Dedifferentiated amniotic fluid mesenchymal stem cell (primary cell): ENCODE measurements at regions not wholly inside any gene's neighbourhood (a gene's known extent, or its start where the extent isn't known, plus 50 kb on each side); places are given as distances from the start of the nearest gene placed in this dataset.

Experiments
- DNase-seq: peaks from one replicate; pipeline ENCODE4 v3.0.0-alpha.2; 2016; ENCODE audit errors: extremely low spot score

DNA sequence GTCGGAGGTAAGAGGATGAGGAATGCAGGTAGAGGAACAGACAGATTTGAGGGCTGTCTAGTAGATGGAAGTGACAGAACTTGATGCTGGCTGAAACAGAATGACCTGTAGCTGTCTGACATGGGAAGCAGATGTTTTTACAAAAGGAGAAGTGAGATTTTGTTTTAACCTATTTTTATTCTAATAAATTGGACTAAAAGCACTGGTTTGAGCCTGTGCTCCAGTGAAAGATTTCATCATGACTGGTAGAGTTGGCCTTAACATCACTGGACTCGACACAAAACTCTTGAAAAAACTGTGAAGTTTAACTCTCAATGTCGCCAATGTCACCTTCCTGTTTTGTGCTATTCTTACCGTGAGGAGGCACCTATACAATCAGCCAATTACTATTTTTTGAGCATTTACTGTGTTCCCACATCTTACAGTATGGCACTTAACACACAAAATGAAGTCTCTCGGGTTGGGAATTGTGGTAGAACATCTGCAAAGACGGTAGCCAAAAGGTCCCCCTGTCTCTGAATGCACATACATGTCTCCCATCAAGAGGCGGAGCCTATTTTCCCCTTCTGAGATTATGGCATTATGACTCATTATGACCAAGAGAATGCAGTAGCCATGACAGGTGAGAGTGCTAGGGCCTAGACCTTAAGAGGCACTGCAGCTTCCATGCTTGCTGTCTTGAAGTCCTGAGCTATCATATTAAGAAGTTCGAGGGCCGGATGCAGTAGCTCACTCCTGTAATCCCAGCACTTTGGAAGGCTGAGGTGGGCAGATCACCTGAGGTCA is 93.2 kb downstream of the FOXF2 start:
- DNase-seq: no peak

DNA sequence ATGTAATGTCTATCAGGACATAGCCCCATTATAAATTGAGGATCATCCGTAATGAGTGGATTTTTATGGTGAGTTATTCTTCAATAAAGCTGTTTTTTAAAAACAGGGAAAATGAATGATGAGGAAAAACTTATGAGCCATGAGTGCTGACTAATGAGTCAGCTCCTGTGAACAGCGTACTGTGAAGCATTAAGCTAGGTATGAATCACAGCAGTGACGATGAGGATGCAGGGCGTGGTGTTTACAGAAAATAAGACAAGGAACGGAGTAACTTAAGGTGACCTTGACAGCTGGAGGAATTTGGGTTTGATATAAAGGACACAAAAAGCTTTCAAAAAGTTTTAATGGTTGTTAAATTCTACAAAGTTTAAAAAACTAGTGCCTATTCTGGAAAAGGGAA is 96.3 kb downstream of the FOXF2 start:
- DNase-seq: peak; percentile 85

DNA sequence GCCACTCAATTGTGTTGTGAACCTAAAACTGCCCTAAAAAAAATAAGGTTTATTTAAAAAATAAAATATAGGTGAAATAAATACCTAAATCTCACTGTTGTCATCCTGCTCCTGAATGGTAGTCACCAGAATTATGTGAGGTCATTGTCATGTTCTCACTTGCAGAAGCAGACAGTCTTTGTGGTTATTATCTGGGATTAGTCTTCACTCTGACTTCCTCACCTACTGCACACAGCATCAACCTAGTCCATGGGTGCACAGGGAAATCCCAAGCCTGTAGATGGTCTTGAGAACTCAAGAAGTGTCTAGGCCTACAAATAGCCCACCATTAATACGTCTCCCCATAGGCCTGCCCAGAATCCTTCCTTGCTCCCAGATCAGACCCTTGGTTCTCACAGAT is 97.0 kb downstream of the FOXF2 start:
- DNase-seq: no peak

DNA sequence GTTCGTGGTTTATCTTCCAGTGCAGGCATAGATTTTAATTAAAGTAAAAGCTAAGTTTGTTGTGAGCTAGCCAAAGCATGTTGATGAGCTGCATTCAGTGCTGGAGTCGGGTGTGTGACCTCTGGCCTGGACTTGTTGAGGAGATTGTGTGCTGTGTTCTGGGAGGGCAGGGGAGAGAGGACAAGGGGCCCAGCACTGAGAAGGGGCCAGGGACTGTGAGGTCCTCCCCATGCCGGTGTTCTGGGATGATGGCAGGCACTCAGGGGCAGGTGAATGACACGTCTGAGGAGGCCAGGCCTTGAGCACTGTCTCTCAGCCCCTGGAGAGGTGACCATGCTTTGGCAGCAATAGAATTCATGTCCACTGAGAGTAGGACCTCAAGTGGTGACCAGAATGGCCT is 97.9 kb downstream of the FOXF2 start:
- DNase-seq: no peak

DNA sequence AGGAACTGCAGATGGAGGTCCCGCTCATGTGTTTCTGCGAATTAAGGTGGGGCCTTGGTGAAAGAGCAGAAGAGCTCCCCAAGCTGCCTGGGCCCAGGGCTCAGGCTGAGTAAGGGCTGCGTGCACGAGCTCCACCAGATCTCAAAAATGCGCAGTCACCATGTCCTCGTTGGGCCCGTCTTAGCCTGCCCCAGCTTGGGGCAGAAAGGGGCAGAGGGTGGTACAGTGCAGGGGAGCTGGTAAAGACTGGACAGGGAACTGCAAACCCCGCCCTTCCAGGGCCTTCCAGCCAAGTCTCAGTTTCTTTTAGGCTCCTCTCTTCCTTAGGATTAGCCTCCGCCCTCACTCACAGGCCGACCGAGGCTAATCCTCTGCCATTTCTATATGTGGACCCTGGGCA is 101.6 kb downstream of the FOXF2 start:
- DNase-seq: no peak

DNA sequence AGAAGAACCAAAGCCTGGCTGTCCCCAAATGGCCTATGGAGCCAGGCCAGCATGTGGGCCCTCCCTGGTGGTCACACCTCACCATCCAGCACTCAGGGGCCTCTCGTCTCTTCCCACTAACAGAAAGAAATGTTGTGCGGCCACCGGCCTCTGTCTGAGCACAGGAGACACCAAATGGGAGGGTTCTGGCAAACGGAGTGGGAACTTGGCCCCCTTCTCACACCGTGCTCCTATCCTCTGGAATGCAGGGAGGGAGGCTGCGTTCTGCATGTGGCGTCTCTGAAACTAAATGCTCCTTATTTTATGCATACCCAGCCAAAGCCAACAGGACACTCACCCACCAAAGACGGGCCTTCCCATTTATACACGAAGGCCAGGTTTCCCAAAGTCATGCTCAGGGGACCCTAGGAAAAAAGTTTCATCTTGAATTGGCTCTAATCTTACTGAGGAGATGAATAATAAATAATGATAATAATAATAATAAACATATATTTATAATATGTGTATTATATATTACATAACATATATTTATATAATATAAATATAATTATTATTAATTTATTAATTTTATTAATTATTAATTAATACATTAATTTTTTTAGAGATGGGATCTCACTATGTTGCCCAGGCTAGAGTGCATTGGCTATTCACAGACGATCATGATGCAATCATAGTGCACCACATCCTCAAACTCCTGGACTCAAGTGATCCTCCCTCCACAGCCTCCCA is 102.4 kb downstream of the FOXF2 start:
- DNase-seq: no peak

DNA sequence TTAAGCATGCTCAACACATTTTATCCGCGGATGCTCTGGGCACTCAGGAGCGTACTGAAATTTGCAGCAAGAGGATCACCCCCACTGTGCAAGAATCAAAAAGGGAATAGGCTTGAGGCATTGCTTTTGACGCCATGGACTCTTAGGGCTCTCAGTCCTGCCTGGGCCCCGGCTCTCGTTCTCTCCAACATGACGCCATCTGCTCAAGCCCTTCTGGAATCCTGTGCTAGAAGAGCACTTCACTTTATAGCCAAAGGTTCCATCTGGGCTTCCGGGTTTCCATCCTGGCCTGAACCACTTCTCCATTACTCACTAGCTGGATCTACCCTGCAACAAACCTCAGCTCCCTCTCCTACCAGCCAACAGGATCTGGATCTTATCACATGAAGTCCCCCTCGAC is 105.3 kb downstream of the FOXF2 start:
- DNase-seq: no peak

DNA sequence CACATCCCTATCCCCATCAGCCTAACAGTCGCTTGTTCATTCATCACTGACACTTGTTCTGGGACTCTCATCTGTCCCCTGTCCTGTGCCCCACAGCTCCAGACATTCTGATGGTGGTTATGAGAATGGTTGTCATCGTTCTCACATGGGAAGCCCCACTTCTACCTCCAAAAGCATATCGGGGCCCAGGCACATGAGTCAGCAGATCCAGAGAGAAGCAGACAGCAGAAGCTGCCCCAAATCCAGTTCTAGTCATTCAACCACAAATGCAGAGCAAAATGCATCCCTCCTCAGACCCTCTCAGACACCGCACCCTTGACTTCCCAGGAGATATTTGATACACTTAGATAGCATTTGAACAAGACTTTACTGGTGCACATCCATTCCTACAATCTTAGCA is 106.0 kb downstream of the FOXF2 start:
- DNase-seq: no peak

DNA sequence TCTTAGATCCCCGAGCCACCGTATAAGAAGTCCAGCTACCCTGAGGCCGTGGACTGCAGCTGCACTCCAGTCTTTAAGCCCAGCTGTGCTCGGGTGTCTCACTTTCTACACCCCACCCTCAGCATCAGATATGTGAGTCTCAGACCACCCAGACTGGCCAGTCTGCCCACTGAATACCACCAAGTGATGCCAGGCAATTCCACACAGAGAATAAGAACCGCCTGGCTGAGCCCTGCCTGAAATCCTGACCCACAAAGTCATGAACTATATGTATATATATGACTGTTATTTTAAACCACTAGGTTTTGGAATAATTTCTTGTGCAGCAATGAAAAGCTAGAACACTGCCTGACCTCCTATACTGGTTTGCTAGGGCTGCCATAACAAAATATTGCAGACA is 106.7 kb downstream of the FOXF2 start:
- no peak for DNase-seq

DNA sequence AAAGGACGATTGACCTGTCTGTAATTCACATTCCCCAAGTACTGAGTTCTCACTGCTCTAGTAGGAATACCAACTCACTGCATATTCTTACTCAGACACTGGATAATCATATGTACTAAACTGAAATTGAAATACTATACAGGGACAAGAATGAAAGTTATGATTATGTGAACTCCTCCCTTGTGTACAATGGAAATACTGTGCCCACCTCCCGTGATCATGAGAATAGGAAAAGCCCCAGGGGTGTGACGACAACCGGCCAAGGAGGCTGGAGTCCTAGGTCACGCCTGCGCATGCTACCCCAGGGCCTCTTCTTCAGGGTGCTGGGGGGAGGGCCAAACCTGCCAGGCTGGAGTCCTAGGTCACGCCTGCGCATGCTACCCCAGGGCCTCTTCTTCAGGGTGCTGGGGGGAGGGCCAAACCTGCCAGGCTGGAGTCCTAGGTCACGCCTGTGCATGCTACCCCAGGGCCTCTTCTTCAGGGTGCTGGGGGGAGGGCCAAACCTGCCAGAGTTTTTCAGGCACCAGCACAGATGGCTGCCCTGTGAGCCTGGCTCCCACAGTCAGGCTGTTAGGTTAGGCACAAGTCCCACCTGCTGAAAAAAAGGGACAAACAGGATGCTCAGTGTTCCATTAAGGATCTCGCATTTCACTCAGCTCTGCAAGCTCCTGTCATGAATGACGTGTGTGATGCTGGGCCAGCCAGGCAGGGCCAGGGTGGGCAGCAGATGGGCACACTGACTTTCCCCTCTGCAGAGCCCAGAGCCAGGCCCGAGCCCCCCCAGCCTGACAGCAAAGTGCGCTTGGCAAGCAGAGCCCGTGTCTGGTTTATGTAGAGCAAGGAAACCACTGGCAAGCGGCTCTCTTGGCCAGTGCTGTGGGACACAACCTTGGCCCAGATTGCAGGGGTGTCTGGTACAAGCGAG is 107.7 kb downstream of the FOXF2 start:
- DNase-seq: no peak

DNA sequence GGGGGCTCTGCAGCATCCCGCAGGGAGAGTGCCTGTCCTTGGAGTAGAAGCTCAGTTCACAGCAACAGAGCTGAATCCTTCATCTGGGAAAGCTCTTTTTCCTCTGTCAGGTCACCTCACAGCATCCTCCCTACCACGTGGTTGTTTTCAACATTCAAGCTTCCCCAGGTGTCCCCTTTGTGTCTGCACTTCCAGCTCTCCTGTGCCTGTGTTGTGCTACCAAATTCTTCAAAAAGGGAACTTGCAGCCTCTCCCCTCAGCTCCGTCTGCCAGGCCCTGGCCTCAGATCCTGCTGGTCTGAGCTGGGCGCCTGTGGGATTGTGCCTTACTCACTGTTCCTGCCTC is 108.4 kb downstream of the FOXF2 start:
- DNase-seq: no peak

DNA sequence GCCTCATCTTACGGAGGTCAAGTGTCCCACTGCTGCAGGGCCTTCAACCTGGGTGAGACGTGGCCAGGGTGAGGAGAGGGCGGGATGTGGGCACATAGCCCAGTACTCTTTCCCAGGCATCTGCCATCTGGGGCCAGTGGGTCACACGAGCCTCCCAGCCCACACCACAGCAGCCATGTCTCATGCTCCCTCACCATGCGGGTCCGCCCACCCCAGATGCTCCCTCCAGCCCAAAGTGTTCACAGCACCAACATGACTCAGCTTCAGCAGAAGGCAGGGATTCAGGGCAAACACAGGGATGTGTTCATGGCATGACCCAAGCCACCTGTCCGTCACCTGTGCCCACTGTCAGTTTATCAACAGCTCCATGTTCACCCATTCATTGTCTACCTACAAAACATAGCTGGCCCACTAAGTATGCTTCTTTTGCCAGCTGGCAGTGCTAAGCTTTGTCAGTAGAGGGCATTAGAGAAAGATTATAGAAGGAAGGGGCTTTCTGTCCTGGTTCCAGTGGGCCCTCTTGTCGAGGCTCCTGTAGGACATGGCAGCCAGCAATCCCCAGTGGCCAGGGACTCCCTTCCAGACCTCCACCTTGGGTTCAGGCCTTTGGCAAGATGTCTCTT is 109.2 kb downstream of the FOXF2 start:
- DNase-seq: no peak

DNA sequence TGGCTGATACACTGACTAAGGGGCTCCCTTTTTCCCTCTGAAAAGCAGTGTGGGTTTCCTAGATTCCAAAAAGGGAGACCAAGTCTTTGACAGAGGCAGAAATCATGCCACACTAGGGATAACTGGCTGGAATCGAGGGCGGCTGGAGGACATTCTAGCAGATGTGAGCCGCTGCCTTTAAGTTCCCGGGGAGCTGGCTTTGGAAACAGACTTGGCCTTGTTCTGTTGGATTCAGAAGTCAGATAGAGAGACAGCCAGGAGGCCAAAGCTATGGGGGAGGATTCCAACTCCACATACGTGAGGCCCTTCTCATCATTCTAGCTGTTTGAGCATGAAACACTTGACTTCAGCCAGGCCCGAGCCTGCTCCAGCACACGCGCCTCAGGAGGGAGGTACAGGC is 109.9 kb upstream of the FOXC1 start:
- DNase-seq: no peak

DNA sequence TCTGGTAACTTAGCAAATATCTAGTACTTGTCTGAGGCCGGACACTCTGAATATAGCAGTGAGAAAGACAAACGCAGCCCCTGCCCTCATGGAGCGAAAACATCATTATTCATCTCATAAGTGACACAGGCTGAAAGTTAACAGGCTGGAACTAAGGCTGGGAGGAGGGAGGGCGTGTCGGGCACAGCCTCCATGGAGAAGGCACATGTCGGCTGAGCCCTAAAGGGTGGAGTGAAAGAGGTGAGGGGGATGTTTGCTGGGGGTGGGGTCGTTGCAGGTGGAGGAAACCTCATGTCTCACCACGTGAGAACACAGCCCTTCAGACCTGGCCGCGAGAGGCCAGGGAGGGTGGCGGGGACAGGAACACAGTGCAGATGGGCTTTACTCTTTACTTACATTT is 108.8 kb upstream of the FOXC1 start:
- DNase-seq: no peak

DNA sequence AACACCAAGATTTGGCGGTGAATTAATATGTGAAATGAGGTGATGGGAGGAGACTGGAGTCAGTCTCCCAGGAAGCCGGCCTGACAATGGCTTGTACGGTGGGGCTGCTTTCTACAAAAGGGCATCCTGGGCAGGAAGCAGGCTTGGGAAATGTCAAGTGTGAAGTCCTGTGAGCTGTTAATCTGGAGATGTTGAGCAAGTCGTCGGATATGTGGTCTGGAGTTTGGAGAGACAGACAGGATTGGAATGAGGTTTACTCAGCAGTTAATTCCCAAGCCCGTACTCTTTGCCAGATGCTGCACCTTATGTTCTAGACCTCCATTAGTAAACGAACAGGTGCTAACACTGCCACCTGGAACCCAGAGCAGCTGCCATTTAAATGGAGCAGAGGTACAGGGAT is 107.7 kb upstream of the FOXC1 start:
- no peak for DNase-seq

DNA sequence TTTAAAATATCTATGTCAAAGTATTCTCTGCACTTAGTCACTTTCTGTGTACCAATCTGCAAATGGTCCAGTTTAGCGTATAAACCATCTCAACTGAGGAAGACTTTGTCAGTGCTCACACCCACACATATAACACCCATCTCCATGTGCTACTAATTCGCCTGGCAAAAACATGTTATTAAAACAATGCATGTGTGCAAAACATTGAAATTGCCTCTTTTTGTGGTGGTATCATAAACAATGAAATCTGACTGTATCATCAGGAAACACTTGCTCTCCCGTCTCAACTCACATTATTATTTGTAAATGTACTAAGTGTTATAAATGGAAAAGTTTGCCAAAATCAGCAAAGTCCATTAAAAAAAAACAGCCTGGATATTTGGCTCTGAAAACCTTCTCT is 105.9 kb upstream of the FOXC1 start:
- DNase-seq: no peak

DNA sequence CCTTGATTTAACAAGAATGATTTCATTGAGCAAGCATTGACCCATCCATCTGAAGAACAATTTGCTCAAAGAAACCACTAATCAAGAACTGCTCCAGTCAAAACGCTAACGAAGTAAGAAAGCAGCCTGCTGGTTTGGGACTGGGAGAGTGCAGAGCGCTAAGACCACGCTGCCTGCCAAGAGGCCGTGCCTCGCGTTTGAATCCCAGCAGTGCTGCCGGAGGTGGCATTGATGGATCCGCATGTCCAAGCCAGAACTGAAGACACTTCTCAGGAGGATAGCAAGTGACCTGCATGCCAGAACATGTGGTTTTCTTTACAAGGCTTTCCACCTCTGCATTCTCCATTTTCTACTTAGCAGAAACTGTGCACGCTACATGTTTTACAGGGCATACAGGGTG is 105.2 kb upstream of the FOXC1 start:
- DNase-seq: no peak

DNA sequence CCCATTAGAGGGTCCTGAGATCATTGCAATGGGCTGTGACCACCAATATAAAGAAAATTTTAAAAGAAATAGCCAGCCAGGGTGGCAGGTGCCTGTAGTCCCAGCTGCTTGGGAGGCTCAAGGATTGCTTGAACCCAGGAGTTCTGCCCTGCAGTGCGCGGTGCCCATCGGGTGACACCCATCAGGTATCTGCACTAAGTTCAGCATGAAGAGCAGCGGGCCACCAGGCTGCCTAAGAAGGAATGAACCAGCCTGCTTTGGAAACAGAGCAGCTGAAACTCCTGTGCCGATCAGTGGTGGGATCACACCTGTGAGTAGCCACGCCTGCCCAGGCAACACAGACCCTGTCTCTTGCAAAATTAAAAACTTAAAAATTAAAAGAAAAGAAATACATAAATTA is 102.5 kb upstream of the FOXC1 start:
- no peak for DNase-seq

DNA sequence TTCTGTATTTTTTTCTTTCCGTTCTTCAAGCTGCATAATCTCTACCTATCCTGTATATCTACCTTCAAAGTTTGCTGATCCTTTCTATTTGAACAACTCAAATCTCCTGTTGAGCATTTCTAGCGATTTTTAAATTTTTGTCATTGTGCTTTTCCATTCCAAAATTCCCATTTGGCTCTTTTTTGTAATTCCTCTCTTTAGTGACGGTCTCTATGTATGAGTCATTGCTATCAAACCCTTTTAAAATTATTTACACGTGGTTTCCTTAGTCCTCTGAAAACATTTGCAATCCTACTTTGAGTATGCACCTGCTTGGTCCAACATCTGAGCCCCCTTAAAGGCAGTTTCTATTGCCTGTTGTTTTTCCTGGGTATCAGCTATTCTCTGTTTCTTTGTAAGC is 100.5 kb upstream of the FOXC1 start:
- DNase-seq: no peak

DNA sequence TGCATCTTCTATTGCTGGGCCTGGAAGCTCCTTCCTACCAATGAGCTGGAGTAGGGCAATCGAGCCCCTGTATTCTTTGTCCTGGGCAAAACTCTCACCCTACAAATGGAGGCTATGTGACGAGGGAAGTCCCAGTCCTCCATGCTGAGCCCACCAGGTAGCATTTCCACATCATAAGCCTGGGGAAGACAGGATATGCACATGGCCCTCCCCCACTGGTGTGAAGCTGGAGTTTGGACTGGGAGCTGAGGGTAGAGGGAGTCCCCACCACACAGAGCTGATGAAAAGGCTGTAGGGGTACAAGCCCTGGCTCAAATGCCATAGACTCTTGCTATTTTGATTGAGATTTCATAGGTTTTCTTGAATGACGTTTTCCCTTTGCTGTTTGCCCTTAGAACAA is 99.5 kb upstream of the FOXC1 start:
- no peak for DNase-seq

DNA sequence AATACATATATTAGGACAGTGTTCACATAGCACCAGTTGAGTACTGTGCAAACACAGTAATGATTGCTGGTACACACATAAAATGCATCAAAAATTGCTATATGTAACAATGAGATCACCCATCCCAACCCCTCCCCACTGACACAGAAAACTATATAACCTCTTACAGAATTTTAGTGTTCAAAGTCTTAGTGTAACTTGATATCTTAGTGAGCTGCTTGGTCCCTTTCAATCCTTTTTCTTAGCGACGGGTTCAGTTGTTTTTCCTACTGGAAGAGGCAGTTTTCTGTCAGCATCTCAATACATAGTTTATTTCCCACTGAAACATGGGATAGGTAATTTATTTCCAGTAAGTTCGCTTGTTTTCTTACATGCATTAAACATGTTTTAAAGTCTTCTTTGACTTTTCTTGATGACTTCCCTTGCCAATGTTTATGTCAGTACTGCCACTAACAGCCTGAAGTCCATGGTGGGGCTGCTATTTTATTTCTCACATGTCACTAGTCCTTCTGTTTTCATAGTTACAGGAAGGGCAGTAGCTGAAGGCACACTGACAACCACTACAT is 96.4 kb upstream of the FOXC1 start:
- DNase-seq: no peak

DNA sequence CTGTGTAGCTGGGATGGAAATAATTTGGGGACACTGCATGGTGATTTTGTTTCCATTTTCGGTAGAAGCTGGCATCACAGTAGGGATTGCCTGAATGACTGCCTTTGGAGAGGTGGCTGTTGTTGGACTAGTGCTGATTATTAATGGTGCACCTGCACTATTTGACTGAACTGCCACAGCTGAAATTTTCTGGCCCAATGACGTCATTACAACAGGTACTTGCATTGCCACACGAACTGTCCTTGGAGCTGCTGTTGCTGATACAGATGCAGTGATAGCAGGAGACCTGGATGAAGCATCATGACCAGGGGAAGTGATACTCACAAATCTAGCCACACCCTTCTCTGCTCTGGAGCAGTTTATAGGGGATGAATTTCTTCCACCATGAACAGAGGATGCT is 95.6 kb upstream of the FOXC1 start:
- no peak for DNase-seq
